LHCN-M2 (cell line): ENCODE measurements at regions not wholly inside any gene's neighbourhood (a gene's known extent, or its start where the extent isn't known, plus 50 kb on each side); places are given as distances from the start of the nearest gene placed in this dataset.

Experiments used
- DNase-seq: peaks from one replicate; pipeline ENCODE4 v3.0.0-alpha.2; 2012; ENCODE audit warnings: low read depth

GRCh38 chr22:22394591-22394990, 114.0 kb downstream of the ZNF280B start:
- DNase-seq = peak; percentile 41

GRCh38 chr22:22395245-22395644, 113.3 kb downstream of the ZNF280B start:
- DNase-seq = no peak

GRCh38 chr22:22396741-22397291, 111.7 kb downstream of the ZNF280B start:
- no peak for DNase-seq

GRCh38 chr22:22397292-22397870, 111.2 kb downstream of the ZNF280B start:
- peak; percentile 76 for DNase-seq

GRCh38 chr22:22397875-22398524, 110.5 kb downstream of the ZNF280B start:
- DNase-seq = no peak

GRCh38 chr22:22398530-22399327, 109.8 kb downstream of the ZNF280B start:
- DNase-seq = no peak

GRCh38 chr22:22400099-22400498, 108.4 kb downstream of the ZNF280B start:
- DNase-seq = no peak

GRCh38 chr22:22400964-22401363, 107.6 kb downstream of the ZNF280B start:
- no peak for DNase-seq

- DNase-seq = no peak
These were observed 107.2 kb downstream of the ZNF280B start for GRCh38 chr22:22401381-22401780.

GRCh38 chr22:22403306-22403705, 105.2 kb downstream of the ZNF280B start:
- DNase-seq = no peak

- no peak for DNase-seq
These were observed 104.8 kb downstream of the ZNF280B start for GRCh38 chr22:22403771-22404170.

GRCh38 chr22:22404598-22405284, 103.8 kb downstream of the ZNF280B start:
- DNase-seq = no peak

GRCh38 chr22:22406445-22407027, 102.0 kb downstream of the ZNF280B start:
- DNase-seq = peak; percentile 22

- no peak for DNase-seq
These were observed 101.5 kb downstream of the ZNF280B start for GRCh38 chr22:22407061-22407460.

GRCh38 chr22:22408269-22408668, 100.3 kb downstream of the ZNF280B start:
- DNase-seq = no peak

GRCh38 chr22:22408731-22409696, 99.5 kb downstream of the ZNF280B start:
- DNase-seq = peak; percentile 52

- peak; percentile 95 for DNase-seq
These were observed 98.4 kb downstream of the ZNF280B start for GRCh38 chr22:22410121-22410520.

GRCh38 chr22:22410677-22411076, 97.9 kb downstream of the ZNF280B start:
- DNase-seq = peak; percentile 45

GRCh38 chr22:22414266-22414665, 94.3 kb downstream of the ZNF280B start:
- DNase-seq = no peak

GRCh38 chr22:22417495-22418162, 90.9 kb downstream of the ZNF280B start:
- no peak for DNase-seq
